GM12878 (cell line): ENCODE measurements at regions not wholly inside any gene's neighbourhood (a gene's known extent, or its start where the extent isn't known, plus 50 kb on each side); places are given as distances from the start of the nearest gene placed in this dataset.

Experiments used
- ATAC-seq: fragments of 200-7000 bp; cut with Tn5 transposase; 3 replicates; pipeline ENCODE4 v1.9.1; 2020; ENCODE audit warnings: mild to moderate bottlenecking, moderate library complexity
- BruUV-seq: library from RNA; stranded (reverse); fragments of 400-500 nt; replicated peaks from 2 replicates; lab custom pipeline; 2021; lab: Mats Ljungman, UMichigan
- CTCF ChIA-PET: fragments of 300-600 bp; sonication (Branson Sonifier 250); formaldehyde crosslinking; extraction: SDS; loops from one replicate; lab custom pipeline; 2021; ENCODE audit warnings: inconsistent platforms; lab: Yijun Ruan, JAX
- POLR2A ChIA-PET: fragments of 350-600 bp; formaldehyde crosslinking; extraction: SDS; loops from one replicate; lab custom pipeline; 2021; ENCODE audit warnings: inconsistent platforms; lab: Charles Lee
- RAD21 ChIA-PET: fragments of 300-600 bp; sonication (Branson Sonifier 250); formaldehyde crosslinking; loops from one replicate; lab custom pipeline; 2023; ENCODE audit warnings: antibody characterized with exemption; ENCODE audit not compliant: unreplicated experiment; lab: Charles Lee
- SMC1A ChIA-PET: fragments of 300-600 bp; sonication (Branson Sonifier 250); formaldehyde crosslinking; loops from one replicate; lab custom pipeline; 2023; ENCODE audit not compliant: unreplicated experiment, uncharacterized antibody; lab: Charles Lee
- DNase-seq: peaks from one replicate; pipeline ENCODE4 v3.0.0-alpha.2; 2011; ENCODE audit warnings: low read depth, low spot score
- FAIRE-seq: peaks from 3 replicates; lab custom pipeline; 2011; peaks lifted over from hg19 to GRCh38; lab: Jason Lieb, UNC
- H2AFZ ChIP-seq: 2 replicates; pipeline ENCODE4 v1.6.0; 2011; ENCODE audit warnings: low read depth, low read length, control low read depth; ENCODE audit not compliant: control insufficient read depth
- H3K27ac ChIP-seq: 2 replicates; pipeline ENCODE4 v1.5.1; 2011; ENCODE audit warnings: control low read depth; ENCODE audit not compliant: control insufficient read depth, insufficient read depth
- H3K27me3 ChIP-seq, 2 experiments: replicated peaks in 1 of 2; 2 replicates each; pipeline versions ENCODE4 v1.6.0 to v1.6.1; 2011; ENCODE audit warnings: low read length in 1 of 2; ENCODE audit not compliant: control insufficient read depth in 2 of 2, insufficient read depth in 2 of 2
- H3K36me3 ChIP-seq, 2 experiments: 2 replicates each; pipeline ENCODE4 v1.5.1; 2011; ENCODE audit warnings: low read length in 1 of 2; ENCODE audit not compliant: control insufficient read depth in 2 of 2, insufficient read depth in 2 of 2
- H3K4me1 ChIP-seq: 2 replicates; pipeline ENCODE4 v1.6.1; 2011; ENCODE audit warnings: mild to moderate bottlenecking, low read length, moderate library complexity, mixed read lengths; ENCODE audit not compliant: control insufficient read depth, insufficient read depth
- H3K4me2 ChIP-seq: 2 replicates; pipeline ENCODE4 v1.6.0; 2011; ENCODE audit warnings: control low read depth; ENCODE audit not compliant: control insufficient read depth, insufficient read depth
- H3K4me3 ChIP-seq: fragments of 200-600 bp; sonication (generic); 2 replicates; pipeline ENCODE4 v1.5.1; 2016
- H3K79me2 ChIP-seq: 2 replicates; pipeline ENCODE4 v1.6.0; 2011; ENCODE audit warnings: low read length; ENCODE audit not compliant: control insufficient read depth, insufficient read depth
- H3K9ac ChIP-seq: 2 replicates; pipeline ENCODE4 v1.8.0; 2011; ENCODE audit warnings: low read length, control low read depth, mixed read lengths; ENCODE audit not compliant: control insufficient read depth, insufficient read depth
- H3K9me3 ChIP-seq: replicated peaks from 3 replicates; pipeline ENCODE4 v1.5.1; 2011; ENCODE audit warnings: mild to moderate bottlenecking, low read length; ENCODE audit not compliant: control insufficient read depth, insufficient read depth
- H4K20me1 ChIP-seq: 2 replicates; pipeline ENCODE4 v1.6.0; 2011; ENCODE audit not compliant: control insufficient read depth, insufficient read depth
- CREB1 ChIP-seq: IDR thresholded peaks from 2 replicates; pipeline ENCODE4 v1.6.1; 2012; ENCODE audit warnings: low read depth, mild to moderate bottlenecking, inconsistent platforms
- IKZF1 ChIP-seq: fragments of 450-650 bp; conservative IDR thresholded peaks from 2 replicates; pipeline ENCODE4 v1.6.1; 2017; ENCODE audit warnings: antibody characterized with exemption, mild to moderate bottlenecking
- JUND ChIP-seq: IDR thresholded peaks from 2 replicates; pipeline ENCODE4 v1.6.1; 2012; ENCODE audit warnings: low read depth, mild to moderate bottlenecking, low read length, improper control_type of control experiment, moderate library complexity
- POU2F2 ChIP-seq: IDR thresholded peaks from 3 replicates; pipeline ENCODE4 v1.6.1; 2011; ENCODE audit warnings: low read depth, mild to moderate bottlenecking, low read length, borderline replicate concordance
- SIN3A ChIP-seq: IDR thresholded peaks from 2 replicates; pipeline ENCODE4 v1.6.1; 2012; ENCODE audit warnings: low read depth, low read length, improper control_type of control experiment
- SRF ChIP-seq, 2 experiments: IDR thresholded peaks; 2 replicates each; pipeline ENCODE4 v1.6.1; 2011; ENCODE audit warnings: low read depth in 2 of 2, low read length in 2 of 2, mild to moderate bottlenecking in 1 of 2, moderate library complexity in 1 of 2
- TAF1 ChIP-seq: IDR thresholded peaks from 2 replicates; pipeline ENCODE4 v1.6.1; 2011; ENCODE audit warnings: mild to moderate bottlenecking, low read depth, low read length, borderline replicate concordance
- ZNF207 ChIP-seq: fragments of 450-650 bp; IDR thresholded peaks from 2 replicates; pipeline ENCODE4 v1.6.1; 2014; ENCODE audit warnings: antibody characterized with exemption, mild to moderate bottlenecking, borderline replicate concordance
- ZZZ3 ChIP-seq: IDR thresholded peaks from 2 replicates; pipeline ENCODE4 v1.6.1; 2011; ENCODE audit warnings: low read depth; ENCODE audit not compliant: control insufficient read depth, insufficient read length
- WGBS: methylation state at CpG from one replicate; pipeline ENCODE4 v1.1.6; 2016; ENCODE audit warnings: low lambda C conversion rate; ENCODE audit not compliant: insufficient replicate concordance, insufficient coverage; ENCODE audit errors: missing lambda C conversion rate; 5-methylcytosine and 5-hydroxymethylcytosine counted together
- in situ Hi-C: fragments of 300-500 bp; cut with MboI; formaldehyde crosslinking; loops from 9 replicates; pipeline ENCODE4 v1.14.3; 2018; ENCODE audit warnings: mixed read lengths
- intact Hi-C: fragments of 100-400 bp; cut with micrococcal nuclease; formaldehyde crosslinking; loops from one replicate; pipeline ENCODE4 v1.14.2; 2022; ENCODE audit not compliant: unreplicated experiment
- TF ChIP-seq, protein P1 (sequence below): fragments of 450-650 bp; IDR thresholded peaks from 2 replicates; pipeline ENCODE4 v1.6.1; 2018; ENCODE audit warnings: borderline replicate concordance, mild to moderate bottlenecking; ENCODE audit not compliant: partially characterized antibody
- TF ChIP-seq, protein P2 (sequence below): IDR thresholded peaks from 2 replicates; pipeline ENCODE4 v1.6.1; 2011; ENCODE audit warnings: borderline replicate concordance, low read depth, mild to moderate bottlenecking, moderate library complexity, low read length; ENCODE audit not compliant: insufficient read depth, poor library complexity, severe bottlenecking

GRCh38 chr4:98758182-98758581, 99.8 kb upstream of the TSPAN5 start:
- RAD21 ChIA-PET, result no interaction called here
- CTCF ChIA-PET, result no interaction called here
- no peak for FAIRE-seq

DNA sequence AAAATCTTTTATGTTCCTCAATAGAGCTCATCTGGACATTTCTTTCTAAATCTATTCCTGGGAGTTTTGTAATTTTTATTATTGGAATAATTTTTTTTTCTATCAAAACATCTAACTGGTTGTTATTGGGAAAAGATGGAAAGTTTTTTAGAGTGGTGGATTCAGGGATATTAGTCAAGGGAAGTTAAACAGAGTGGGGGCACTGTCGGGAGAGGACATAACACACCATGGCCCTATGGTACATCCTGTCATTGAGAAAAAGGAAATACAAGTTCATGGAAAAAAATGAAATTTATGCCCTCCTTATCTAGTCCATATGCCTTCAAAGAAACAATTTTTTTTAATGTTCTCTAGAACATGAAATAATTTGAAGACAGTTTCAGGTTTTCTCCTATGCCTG, 96.3 kb upstream of the TSPAN5 start:
- Histone ChIP-seq H3K36me3 (no peaks in the 10 kb centered on the region), H2AFZ (no peak overlapping the region), H4K20me1 (no peaks in the 10 kb centered on the region; the same call in 1 of the 2 replicates), H3K4me3 (no peak overlapping the region), H3K79me2 (no peaks in the 10 kb centered on the region), H3K4me2 (no peak overlapping the region), H3K27me3 (no peaks in the 10 kb centered on the region), H3K4me1 (no peaks in the 10 kb centered on the region), H3K9me3 (no peaks in the 10 kb centered on the region), H3K9ac (no peak overlapping the region), H3K27ac (no peak overlapping the region)
- no TSS peak for BruUV-seq
- ChIA-PET CTCF (no interaction called here), SMC1A (interaction anchor here (1.6 kb wide), 1 partner anchor 21 kb away, joined by 3 read pairs; no protein-coding TSS in a partner anchor), POLR2A (no interaction called here), RAD21 (no interaction called here)
- ATAC-seq (no peak), DNase-seq (no peak), FAIRE-seq (no peak)
- 47% methylated on average over 1 of the region's 1 CpG for WGBS
- intact Hi-C loops (no loop called here), in situ Hi-C loops (no loop called here)
- no peak for TF ChIP-seq IKZF1
- TF ChIP-seq, protein P1, sequence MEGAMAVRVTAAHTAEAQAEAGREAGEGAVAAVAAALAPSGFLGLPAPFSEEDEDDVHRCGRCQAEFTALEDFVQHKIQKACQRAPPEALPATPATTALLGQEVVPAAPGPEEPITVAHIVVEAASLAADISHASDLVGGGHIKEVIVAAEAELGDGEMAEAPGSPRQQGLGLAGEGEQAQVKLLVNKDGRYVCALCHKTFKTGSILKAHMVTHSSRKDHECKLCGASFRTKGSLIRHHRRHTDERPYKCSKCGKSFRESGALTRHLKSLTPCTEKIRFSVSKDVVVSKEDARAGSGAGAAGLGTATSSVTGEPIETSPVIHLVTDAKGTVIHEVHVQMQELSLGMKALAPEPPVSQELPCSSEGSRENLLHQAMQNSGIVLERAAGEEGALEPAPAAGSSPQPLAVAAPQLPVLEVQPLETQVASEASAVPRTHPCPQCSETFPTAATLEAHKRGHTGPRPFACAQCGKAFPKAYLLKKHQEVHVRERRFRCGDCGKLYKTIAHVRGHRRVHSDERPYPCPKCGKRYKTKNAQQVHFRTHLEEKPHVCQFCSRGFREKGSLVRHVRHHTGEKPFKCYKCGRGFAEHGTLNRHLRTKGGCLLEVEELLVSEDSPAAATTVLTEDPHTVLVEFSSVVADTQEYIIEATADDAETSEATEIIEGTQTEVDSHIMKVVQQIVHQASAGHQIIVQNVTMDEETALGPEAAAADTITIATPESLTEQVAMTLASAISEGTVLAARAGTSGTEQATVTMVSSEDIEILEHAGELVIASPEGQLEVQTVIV, result no peak
- TF ChIP-seq SIN3A, result no peak
- TF ChIP-seq TAF1, result no peak
- TF ChIP-seq JUND, result no peak

More at GRCh38 chr4:98758182-98758581, 99.8 kb upstream of the TSPAN5 start:
- no peaks in the 10 kb centered on the region for H3K79me2 ChIP-seq
- whole genome bisulfite sequencing, result 86% methylated on average over 1 of the region's 1 CpG
- no peaks in the 10 kb centered on the region; the same call in 2 of the 3 replicates for H3K9me3 ChIP-seq
- no TSS peak for BruUV-seq
- no peaks in the 10 kb centered on the region; the same call in 1 of the 2 replicates for H4K20me1 ChIP-seq
- no peaks in the 10 kb centered on the region for H3K27me3 ChIP-seq
- intact Hi-C loops, result no loop called here
- ATAC-seq (no peak), DNase-seq (no peak)
- ChIA-PET SMC1A (no interaction called here), POLR2A (no interaction called here)
- H3K9ac ChIP-seq, result no peak overlapping the region
- H3K36me3 ChIP-seq, result no peaks in the 10 kb centered on the region
- H3K4me2 ChIP-seq, result no peak overlapping the region
- TF ChIP-seq, protein P2, sequence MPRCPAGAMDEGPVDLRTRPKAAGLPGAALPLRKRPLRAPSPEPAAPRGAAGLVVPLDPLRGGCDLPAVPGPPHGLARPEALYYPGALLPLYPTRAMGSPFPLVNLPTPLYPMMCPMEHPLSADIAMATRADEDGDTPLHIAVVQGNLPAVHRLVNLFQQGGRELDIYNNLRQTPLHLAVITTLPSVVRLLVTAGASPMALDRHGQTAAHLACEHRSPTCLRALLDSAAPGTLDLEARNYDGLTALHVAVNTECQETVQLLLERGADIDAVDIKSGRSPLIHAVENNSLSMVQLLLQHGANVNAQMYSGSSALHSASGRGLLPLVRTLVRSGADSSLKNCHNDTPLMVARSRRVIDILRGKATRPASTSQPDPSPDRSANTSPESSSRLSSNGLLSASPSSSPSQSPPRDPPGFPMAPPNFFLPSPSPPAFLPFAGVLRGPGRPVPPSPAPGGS, result no peak
- no peak for TF ChIP-seq CREB1
- no peak for TF ChIP-seq ZNF207
- TF ChIP-seq SRF (IDR thresholded peaks at IDR 0.05; ENCODE audit: low read depth in 2 of 2, low read length in 2 of 2), result no peak
- no peak for TF ChIP-seq POU2F2
- no peak for TF ChIP-seq IKZF1
- TF ChIP-seq ZZZ3, result no peak
- H3K27ac ChIP-seq, result no peak overlapping the region
- no peaks in the 10 kb centered on the region for H3K4me1 ChIP-seq
- no peak overlapping the region for H2AFZ ChIP-seq
- H3K4me3 ChIP-seq, result no peak overlapping the region
- in situ Hi-C loops, result no loop called here
